Neutrophil (primary cell): ENCODE measurements at regions not wholly inside any gene's neighbourhood (a gene's known extent, or its start where the extent isn't known, plus 50 kb on each side); places are given as distances from the start of the nearest gene placed in this dataset.

ENCODE experiments used
- H3K27ac ChIP-seq: fragments of 200-600 bp; sonication (generic); 2 replicates; pipeline ENCODE4 v1.5.1; 2016; ENCODE audit warnings: mild to moderate bottlenecking, moderate library complexity
- H3K27me3 ChIP-seq: fragments of 200-600 bp; sonication (generic); 2 replicates; pipeline ENCODE4 v1.6.0; 2016; ENCODE audit warnings: mild to moderate bottlenecking
- H3K36me3 ChIP-seq: fragments of 200-600 bp; sonication (generic); 2 replicates; pipeline ENCODE4 v1.5.1; 2017
- H3K4me1 ChIP-seq, 2 experiments: fragments of 200-600 bp in 1 of 2; sonication (generic) in 1 of 2; 1 replicate in 1 of 2; 2 replicates in 1 of 2; pipeline versions ENCODE4 v1.5.1 to v1.6.1; 2013 to 2016; ENCODE audit warnings: low read depth in 1 of 2, low read length in 1 of 2, mild to moderate bottlenecking in 1 of 2, moderate library complexity in 1 of 2; ENCODE audit not compliant: control insufficient read depth in 1 of 2, insufficient read depth in 1 of 2
- H3K4me3 ChIP-seq, 2 experiments: fragments of 200-600 bp in 1 of 2; sonication (generic) in 1 of 2; 1 replicate in 1 of 2; 2 replicates in 1 of 2; pipeline ENCODE4 v1.5.1; 2013 to 2016; ENCODE audit warnings: low read depth in 1 of 2, low read length in 1 of 2, mild to moderate bottlenecking in 1 of 2, moderate library complexity in 1 of 2
- H3K9me3 ChIP-seq: fragments of 200-600 bp; sonication (generic); 2 replicates; pipeline ENCODE4 v1.5.1; 2016
- CTCF ChIP-seq: fragments of 200-600 bp; sonication (generic); IDR thresholded peaks from 2 replicates; pipeline ENCODE4 v1.5.1; 2016; ENCODE audit warnings: antibody characterized with exemption

GRCh38 chr2:102078773-102079172 is 63.8 kb upstream of the IL1R1 start:
- TF ChIP-seq CTCF: no peak
- Histone ChIP-seq H3K4me3 (no peak overlapping the region), H3K4me1 (peaks cover 38 to 48% of the 10 kb centered on the region in 2 experiments), H3K27ac (no peak overlapping the region), H3K9me3 (no peaks in the 10 kb centered on the region), H3K36me3 (no peaks in the 10 kb centered on the region), H3K27me3 (no peaks in the 10 kb centered on the region)

- Histone ChIP-seq H3K36me3 (no peaks in the 10 kb centered on the region), H3K4me1 (peaks cover 25 to 33% of the 10 kb centered on the region in 2 experiments), H3K27me3 (peaks cover 11% of the 10 kb centered on the region), H3K27ac (no peak overlapping the region), H3K9me3 (no peaks in the 10 kb centered on the region), H3K4me3 (no peak overlapping the region)
- TF ChIP-seq CTCF: no peak
Measured at GRCh38 chr2:102080451-102081242, 61.9 kb upstream of the IL1R1 start.

- TF ChIP-seq CTCF: no peak
- H3K27me3 ChIP-seq: peaks cover 16% of the 10 kb centered on the region
- H3K9me3 ChIP-seq: no peaks in the 10 kb centered on the region
- peak overlapping the region; percentile 90 for H3K27ac ChIP-seq
- no peak overlapping the region for H3K4me3 ChIP-seq
- peaks cover 25 to 33% of the 10 kb centered on the region in 2 experiments for H3K4me1 ChIP-seq
- no peaks in the 10 kb centered on the region for H3K36me3 ChIP-seq
Measured at GRCh38 chr2:102081243-102081522, 61.4 kb upstream of the IL1R1 start.

GRCh38 chr2:102081606-102082005 is 60.9 kb upstream of the IL1R1 start:
- no peaks in the 10 kb centered on the region for H3K9me3 ChIP-seq
- H3K27ac ChIP-seq: peak overlapping the region; percentile 90
- peak overlapping the region in 1 of 2 experiments; percentile 37 for H3K4me3 ChIP-seq

GRCh38 chr2:102082571-102083392 is 59.8 kb upstream of the IL1R1 start:
- H3K4me3 ChIP-seq: peak overlapping the region; percentile 37 to 44

More at GRCh38 chr2:102081606-102082005, 60.9 kb upstream of the IL1R1 start:
- Histone ChIP-seq H3K4me1 (peaks cover 25 to 33% of the 10 kb centered on the region in 2 experiments), H3K27me3 (peaks cover 18% of the 10 kb centered on the region), H3K36me3 (no peaks in the 10 kb centered on the region)
- TF ChIP-seq CTCF: no peak

More at GRCh38 chr2:102082571-102083392, 59.8 kb upstream of the IL1R1 start:
- Histone ChIP-seq H3K36me3 (no peaks in the 10 kb centered on the region), H3K27ac (peak overlapping the region; percentile 90), H3K4me1 (peaks cover 25 to 33% of the 10 kb centered on the region in 2 experiments), H3K27me3 (peaks cover 18% of the 10 kb centered on the region), H3K9me3 (no peaks in the 10 kb centered on the region)
- TF ChIP-seq CTCF: no peak
